ENCODE measurements at regions not wholly inside any gene's neighbourhood (a gene's known extent, or its start where the extent isn't known, plus 50 kb on each side); places are given as distances from the start of the nearest gene placed in this dataset.
A peak's percentile ranks its signal among the peaks of the same experiment; 100 is the strongest.

- Histone ChIP-seq H3K4me3 (replicated peaks; ENCODE audit: insufficient read depth, low read length) (no peak overlapping the region), H3K27me3 (ENCODE audit: insufficient read depth, poor library complexity, severe bottlenecking) (peaks cover 2% of the 10 kb centered on the region), H3K27ac (replicated peaks) (no peak overlapping the region)
- TF ChIP-seq GABPA (IDR thresholded peaks at IDR 0.05; ENCODE audit: low read depth) = no peak
- TF ChIP-seq CTCF (IDR thresholded peaks at IDR 0.05; ENCODE audit: insufficient read depth, low read length) = no peak
- no peak for TF ChIP-seq SPI1 (IDR thresholded peaks at IDR 0.05; ENCODE audit: borderline replicate concordance, low read depth)
- TF ChIP-seq POLR2AphosphoS5 (IDR thresholded peaks at IDR 0.05; ENCODE audit: low read depth) = no peak
- TF ChIP-seq REST (IDR thresholded peaks at IDR 0.05; ENCODE audit: insufficient replicate concordance, low read depth) = no peak
- peak in 1 of 2 experiments; percentile 7 for DNase-seq (ENCODE audit: low read depth in 1 of 2, low spot score in 1 of 2)
Measured at GRCh38 chr1:65717815-65718454, 74.8 kb upstream of the PDE4B start.

GRCh38 chr1:65719391-65719790 is 73.3 kb upstream of the PDE4B start:
- no peak overlapping the region for H3K27ac ChIP-seq (replicated peaks)
- H3K27me3 ChIP-seq (ENCODE audit: insufficient read depth, poor library complexity, severe bottlenecking) = peaks cover 2% of the 10 kb centered on the region
- DNase-seq (ENCODE audit: low read depth in 1 of 2, low spot score in 1 of 2) = no peak
- H3K4me3 ChIP-seq (replicated peaks; ENCODE audit: insufficient read depth, low read length) = no peak overlapping the region
- TF ChIP-seq GABPA (IDR thresholded peaks at IDR 0.05; ENCODE audit: low read depth) (no peak), REST (IDR thresholded peaks at IDR 0.05; ENCODE audit: insufficient replicate concordance, low read depth) (no peak), POLR2AphosphoS5 (IDR thresholded peaks at IDR 0.05; ENCODE audit: low read depth) (no peak), SPI1 (IDR thresholded peaks at IDR 0.05; ENCODE audit: borderline replicate concordance, low read depth) (no peak), CTCF (IDR thresholded peaks at IDR 0.05; ENCODE audit: insufficient read depth, low read length) (no peak)

- Histone ChIP-seq H3K27ac (replicated peaks) (no peak overlapping the region), H3K4me3 (replicated peaks; ENCODE audit: insufficient read depth, low read length) (no peak overlapping the region), H3K27me3 (ENCODE audit: insufficient read depth, poor library complexity, severe bottlenecking) (no peaks in the 10 kb centered on the region)
- no peak for DNase-seq (ENCODE audit: low read depth in 1 of 2, low spot score in 1 of 2)
- TF ChIP-seq CTCF (IDR thresholded peaks at IDR 0.05; ENCODE audit: insufficient read depth, low read length) (no peak), SPI1 (IDR thresholded peaks at IDR 0.05; ENCODE audit: borderline replicate concordance, low read depth) (no peak), POLR2AphosphoS5 (IDR thresholded peaks at IDR 0.05; ENCODE audit: low read depth) (no peak), REST (IDR thresholded peaks at IDR 0.05; ENCODE audit: insufficient replicate concordance, low read depth) (no peak), GABPA (IDR thresholded peaks at IDR 0.05; ENCODE audit: low read depth) (no peak)
Measured at GRCh38 chr1:65722461-65722860, 70.2 kb upstream of the PDE4B start.

All from HL-60 (cell line).